NOMO-1 treated with dmso at 0.1 percent for 144 hours (cell line): ENCODE measurements at regions not wholly inside any gene's neighbourhood (a gene's known extent, or its start where the extent isn't known, plus 50 kb on each side); places are given as distances from the start of the nearest gene placed in this dataset.
"Not testable (repeated sequence)": the region's sequence is repeated elsewhere in the genome, so short reads cannot be mapped to it uniquely, and the experiment has no call there.

Experiments
- DNase-seq: peaks from one replicate; lab custom pipeline; 2025; ENCODE audit not compliant: unreplicated experiment; lab: John Stamatoyannopoulos, UW

GRCh38 chr11:81222491-81222890, 1511.2 kb downstream of the FAM181B start:
- no peak for DNase-seq

- DNase-seq: no peak
Measured at GRCh38 chr11:81220146-81220895, 1513.3 kb downstream of the FAM181B start.

- no peak for DNase-seq
Measured at GRCh38 chr11:81219661-81220060, 1514.0 kb downstream of the FAM181B start.

GRCh38 chr11:81218440-81218839, 1515.2 kb downstream of the FAM181B start:
- no peak for DNase-seq

GRCh38 chr11:81211050-81211449, 1522.6 kb downstream of the FAM181B start:
- DNase-seq: no peak

DNA sequence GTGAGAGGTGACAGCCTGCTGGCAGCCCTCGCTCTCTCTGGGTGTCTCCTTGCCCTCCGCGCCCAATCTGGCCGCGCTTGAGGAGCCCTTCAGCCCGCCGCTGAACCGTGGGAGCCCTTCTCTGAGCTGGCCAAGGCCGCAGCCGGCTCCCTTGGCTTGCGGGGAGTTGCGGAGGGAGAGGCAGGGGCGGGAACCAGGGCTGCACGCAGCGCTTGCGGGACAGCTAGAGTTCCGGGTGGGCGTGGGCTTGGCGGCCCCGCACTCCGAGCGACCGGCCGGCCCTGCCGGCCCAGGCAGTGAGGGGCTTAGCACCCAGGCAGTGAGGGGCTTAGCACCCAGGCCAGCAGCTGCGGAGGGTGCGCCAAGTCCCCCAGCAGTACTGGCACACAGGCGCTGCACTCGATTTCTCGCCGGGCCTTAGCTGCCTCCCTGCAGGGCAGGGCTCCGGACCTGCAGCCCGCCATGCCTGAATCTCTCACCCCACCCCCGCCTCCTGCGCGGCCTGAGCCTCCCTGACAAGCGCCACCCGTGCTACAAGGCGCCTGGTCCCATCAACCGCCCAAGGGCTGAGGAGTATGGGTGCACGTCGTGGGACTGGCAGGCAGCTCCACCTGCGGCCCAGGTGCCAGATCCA, 1526.1 kb downstream of the FAM181B start:
- no peak for DNase-seq

DNA sequence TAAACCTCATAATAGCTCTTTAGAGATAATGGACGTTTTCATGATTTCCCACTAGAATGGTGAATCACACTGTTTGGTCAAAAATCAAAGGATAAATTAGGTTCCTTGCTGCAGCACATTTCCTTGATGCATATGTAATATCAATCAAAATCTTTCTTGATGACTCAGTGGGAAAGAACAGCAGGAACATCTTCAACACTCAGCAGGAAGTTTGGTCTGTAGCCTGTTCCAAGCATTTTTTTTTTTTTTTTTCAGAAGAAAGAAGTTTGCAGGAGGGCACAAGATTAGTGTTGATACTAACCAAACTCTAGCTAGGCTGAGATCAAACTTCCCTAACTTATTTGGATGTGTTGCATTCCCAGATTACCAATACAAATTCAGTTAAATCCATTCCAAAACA, 1529.8 kb downstream of the FAM181B start:
- no peak for DNase-seq

- no peak for DNase-seq
Measured at GRCh38 chr11:81197396-81197795, 1536.3 kb downstream of the FAM181B start.

- DNase-seq: no peak
Measured at GRCh38 chr11:81192516-81192915, 1541.1 kb downstream of the FAM181B start.

- DNase-seq: no peak
Measured at GRCh38 chr11:81190546-81190945, 1543.1 kb downstream of the FAM181B start.

- DNase-seq: not testable (repeated sequence)
Measured at GRCh38 chr11:81187033-81187432, 1546.6 kb downstream of the FAM181B start.

- no peak for DNase-seq
Measured at GRCh38 chr11:81174646-81175330, 1558.9 kb downstream of the FAM181B start.

GRCh38 chr11:81165164-81165563, 1568.5 kb downstream of the FAM181B start:
- DNase-seq: no peak

GRCh38 chr11:81159900-81160299, 1573.8 kb downstream of the FAM181B start:
- DNase-seq: no peak

DNA sequence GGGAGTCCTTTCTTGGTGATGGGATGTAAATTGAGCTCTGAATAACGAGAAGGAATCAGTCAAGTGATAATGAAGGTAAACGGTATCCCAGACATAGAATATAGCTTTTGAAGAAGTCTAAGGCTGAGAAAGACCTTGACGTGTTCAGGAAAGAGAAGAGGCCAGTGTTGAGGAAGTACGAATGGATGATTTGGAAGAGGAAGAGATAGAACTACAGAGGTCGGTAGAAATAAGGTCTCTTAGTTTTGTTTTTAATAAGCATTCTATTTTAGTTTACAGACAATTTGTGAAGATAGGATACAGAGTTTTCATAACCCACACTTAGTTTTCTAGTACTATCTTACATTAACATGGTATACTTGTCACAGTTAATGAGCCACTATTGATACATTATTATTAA, 1598.1 kb downstream of the FAM181B start:
- DNase-seq: no peak

GRCh38 chr11:81129618-81130017, 1604.0 kb downstream of the FAM181B start:
- no peak for DNase-seq

- no peak for DNase-seq
Measured at GRCh38 chr11:81112718-81113117, 1620.9 kb downstream of the FAM181B start.

DNA sequence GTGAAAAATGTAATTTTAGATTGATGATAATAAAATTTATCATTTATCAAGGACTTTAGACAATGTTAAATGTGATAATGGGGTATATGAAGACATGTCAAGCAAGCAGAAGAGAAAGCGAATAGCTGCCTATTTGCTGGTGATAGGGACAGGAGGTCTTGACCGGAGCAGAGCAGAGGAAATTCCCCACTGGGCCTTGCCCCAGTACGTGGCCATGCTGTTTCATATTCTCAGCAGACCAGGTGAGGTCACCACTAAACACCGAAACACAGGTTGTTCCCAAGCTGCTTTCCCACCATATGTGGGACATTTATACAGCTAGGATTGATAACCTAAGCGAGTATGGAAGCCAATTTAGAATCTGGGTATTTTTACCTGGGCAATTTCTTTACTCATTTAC, 1629.6 kb downstream of the FAM181B start:
- no peak for DNase-seq

- no peak for DNase-seq
Measured at GRCh38 chr11:81098471-81098870, 1635.2 kb downstream of the FAM181B start.

GRCh38 chr11:81092522-81092921, 1641.1 kb downstream of the FAM181B start:
- DNase-seq: no peak

DNA sequence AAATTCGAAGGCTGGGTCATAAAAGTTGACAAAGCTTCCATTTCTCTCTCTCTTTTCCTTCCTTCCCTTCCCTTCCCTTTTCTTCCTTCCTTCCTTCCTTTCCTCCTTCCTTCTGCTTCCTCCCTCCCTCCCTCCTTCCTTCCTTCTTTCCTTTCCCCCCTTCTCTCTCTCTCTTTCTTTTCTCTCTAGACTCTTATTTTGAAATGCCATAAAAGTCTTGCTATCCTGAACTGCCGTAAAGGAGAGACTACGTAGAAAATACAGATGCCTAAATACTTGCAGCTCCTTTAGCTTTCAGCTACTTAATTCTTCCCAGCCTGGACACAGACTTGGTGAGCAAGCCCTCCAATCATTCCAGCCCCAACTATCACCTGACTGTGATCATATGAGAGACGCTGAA, 1644.4 kb downstream of the FAM181B start:
- no peak for DNase-seq

DNA sequence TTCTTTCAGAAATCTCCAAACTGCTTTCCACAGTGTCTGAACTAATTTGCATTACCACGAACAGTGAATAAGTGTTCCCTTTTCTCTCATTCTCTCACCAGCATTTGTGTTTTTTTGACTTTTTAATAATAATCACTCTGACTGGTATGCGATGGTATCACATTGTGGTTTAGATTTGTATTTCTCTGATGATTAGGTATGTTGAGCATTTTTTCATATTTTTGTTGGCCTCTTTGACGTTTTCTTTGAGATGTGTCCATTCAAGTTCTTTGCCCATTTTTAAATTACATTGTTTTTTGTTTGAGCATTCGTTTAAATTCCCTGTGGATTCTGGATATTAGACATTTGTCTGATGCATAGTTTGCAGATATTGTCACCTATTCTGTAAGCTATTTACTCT, 1639.6 kb upstream of the TENM4 start:
- no peak for DNase-seq
